CD4-positive, alpha-beta T cell (primary cell): ENCODE measurements at regions not wholly inside any gene's neighbourhood (a gene's known extent, or its start where the extent isn't known, plus 50 kb on each side); places are given as distances from the start of the nearest gene placed in this dataset.
A peak's percentile ranks its signal among the peaks of the same experiment; 100 is the strongest.

Source experiments
- ATAC-seq: fragments of 200-7000 bp; cut with Tn5 transposase; one replicate; pipeline ENCODE4 v1.10.0; 2022; ENCODE audit warnings: mild to moderate bottlenecking; ENCODE audit not compliant: poor library complexity
- CTCF ChIA-PET: fragments of 350-600 bp; sonication (Branson Sonifier 250); formaldehyde crosslinking; loops from one replicate; lab custom pipeline; 2021; ENCODE audit warnings: antibody characterized with exemption, inconsistent platforms; lab: Charles Lee
- POLR2A ChIA-PET: fragments of 350-600 bp; sonication (Branson Sonifier 250); formaldehyde crosslinking; loops from one replicate; lab custom pipeline; 2021; ENCODE audit warnings: antibody characterized with exemption, inconsistent platforms; lab: Charles Lee
- DNase-seq, 14 experiments: peaks; one replicate each; pipeline ENCODE4 v3.0.0-alpha.2; 2013 to 2020; ENCODE audit warnings: mixed read lengths in 2 of 14
- H3K27ac ChIP-seq, 2 donors: one replicate each; pipeline versions ENCODE4 v1.5.1 to v1.7.0; 2013; ENCODE audit warnings: low read length in 2 of 2, low read depth in 1 of 2, mild to moderate bottlenecking in 1 of 2
- H3K27me3 ChIP-seq, 2 experiments: 1 replicate in 1 of 2; 2 replicates in 1 of 2; pipeline versions ENCODE4 v1.6.1 to v1.7.0; 2013; ENCODE audit warnings: low read length in 2 of 2, control low read depth in 1 of 2, mild to moderate bottlenecking in 1 of 2, moderate library complexity in 1 of 2; ENCODE audit not compliant: insufficient read depth in 2 of 2, control insufficient read depth in 1 of 2
- H3K36me3 ChIP-seq: one replicate; pipeline ENCODE4 v1.6.1; 2013; ENCODE audit warnings: low read length, control low read depth; ENCODE audit not compliant: insufficient read depth
- H3K4me1 ChIP-seq: one replicate; pipeline ENCODE4 v1.6.1; 2013; ENCODE audit warnings: low read length, control low read depth; ENCODE audit not compliant: insufficient read depth
- H3K4me3 ChIP-seq: one replicate; pipeline ENCODE4 v1.5.1; 2013; ENCODE audit warnings: mild to moderate bottlenecking, low read length, moderate library complexity
- H3K9me3 ChIP-seq, 2 experiments: 1 replicate in 1 of 2; 2 replicates in 1 of 2; pipeline versions ENCODE4 v1.6.1 to v1.7.0; 2013; ENCODE audit warnings: low read length in 2 of 2, mild to moderate bottlenecking in 2 of 2, control low read depth in 1 of 2, moderate library complexity in 1 of 2; ENCODE audit not compliant: control insufficient read depth in 1 of 2, insufficient read depth in 1 of 2
- H3K27ac Mint-ChIP-seq: one replicate; pipeline ENCODE4 v1.8.0; 2020; ENCODE audit warnings: mixed read lengths
- H3K27me3 Mint-ChIP-seq: one replicate; pipeline ENCODE4 v1.8.0; 2021; ENCODE audit warnings: mixed read lengths
- H3K36me3 Mint-ChIP-seq: one replicate; pipeline ENCODE4 v1.8.0; 2021; ENCODE audit warnings: low read depth, mixed read lengths
- H3K4me1 Mint-ChIP-seq: one replicate; pipeline ENCODE4 v1.8.0; 2021; ENCODE audit warnings: low read depth, mixed read lengths
- H3K4me3 Mint-ChIP-seq: one replicate; pipeline ENCODE4 v1.8.0; 2020; ENCODE audit warnings: mild to moderate bottlenecking, mixed read lengths
- H3K9me3 Mint-ChIP-seq: one replicate; pipeline ENCODE4 v1.8.0; 2020; ENCODE audit warnings: mixed read lengths
- CTCF ChIP-seq: fragments of 200-600 bp; IDR thresholded peaks from one replicate; pipeline ENCODE4 v1.8.0; 2022; ENCODE audit warnings: antibody characterized with exemption, mild to moderate bottlenecking
- intact Hi-C, 2 experiments: fragments of 100-400 bp; cut with DNase I in 1 of 2; cut with micrococcal nuclease in 1 of 2; formaldehyde crosslinking; loops; one replicate each; pipeline versions ENCODE4 v1.15.1 to v1.9.0; 2023 to 2025; cut with DNase I, micrococcal nuclease

DNA sequence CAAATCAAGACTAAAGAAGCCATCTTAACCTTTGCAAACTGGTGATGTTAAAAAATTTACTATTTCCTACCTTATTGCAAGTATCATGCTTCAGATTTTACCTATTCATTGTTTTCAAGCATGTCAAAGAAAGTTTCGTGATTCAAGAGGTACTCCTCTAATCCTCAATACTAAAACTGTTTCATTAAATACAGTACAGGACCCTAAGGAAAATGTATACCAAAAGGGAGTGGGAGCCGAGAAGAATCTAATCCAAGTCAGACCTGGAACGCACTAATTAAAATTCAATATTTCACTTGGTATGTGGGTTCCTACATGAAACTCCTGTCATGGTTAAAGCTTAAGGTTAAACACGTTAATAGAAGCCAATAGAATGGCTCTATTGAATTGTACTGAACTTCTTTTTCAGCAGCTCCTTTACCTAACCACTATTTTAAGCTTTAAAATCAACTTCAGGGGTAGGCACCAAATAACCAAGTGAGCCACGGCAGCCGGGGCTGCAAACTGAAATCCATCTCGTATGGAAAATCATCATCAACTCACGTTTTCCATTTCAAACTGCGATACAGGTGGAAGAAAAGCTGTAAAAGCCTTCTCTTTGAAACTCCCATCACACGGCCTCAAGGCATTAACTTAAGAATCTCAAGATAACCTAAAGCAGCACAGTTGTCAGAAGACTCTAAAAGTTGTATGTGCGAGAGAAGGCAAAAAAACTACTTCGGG lies 188.8 kb downstream of the ZEB2 start:
- no peaks in the 10 kb centered on the region for H3K36me3 ChIP-seq
- POLR2A ChIA-PET, result interaction anchor here (0.8 to 2.5 kb wide), 2 partner anchors 10 to 147 kb away, joined by 3 to 22 read pairs; no protein-coding TSS in a partner anchor
- peak overlapping the region; percentile 87 for H3K27ac Mint-ChIP-seq
- DNase-seq, result peak in 2 of 14 experiments; percentile 8 to 27
- H3K27me3 Mint-ChIP-seq, result no peaks in the 10 kb centered on the region
- no peaks in the 10 kb centered on the region for H3K27me3 ChIP-seq
- CTCF ChIA-PET, result interaction anchor here (1.0 kb wide), 1 partner anchor 10 kb away, joined by 3 read pairs; no protein-coding TSS in a partner anchor
- peak overlapping the region; percentile 71 for H3K4me3 ChIP-seq
- H3K4me3 Mint-ChIP-seq, result peak overlapping the region; percentile 95
- peaks cover 13% of the 10 kb centered on the region for H3K36me3 Mint-ChIP-seq
- H3K4me1 Mint-ChIP-seq, result peaks cover 22% of the 10 kb centered on the region
- H3K9me3 Mint-ChIP-seq, result no peaks in the 10 kb centered on the region
- H3K9me3 ChIP-seq, result no peaks in the 10 kb centered on the region
- no peak for ATAC-seq
- TF ChIP-seq CTCF, result no peak
- H3K4me1 ChIP-seq, result peaks cover 9% of the 10 kb centered on the region
- intact Hi-C loops, result loop anchor here (5.0 to 10.0 kb wide), 2 partner anchors 149 to 184 kb away; no protein-coding TSS in a partner anchor
- no peak overlapping the region for H3K27ac ChIP-seq

- H3K27ac ChIP-seq, result no peak overlapping the region
Observed at GRCh38 chr2:144329472-144329871, 190.4 kb downstream of the ZEB2 start.

DNA sequence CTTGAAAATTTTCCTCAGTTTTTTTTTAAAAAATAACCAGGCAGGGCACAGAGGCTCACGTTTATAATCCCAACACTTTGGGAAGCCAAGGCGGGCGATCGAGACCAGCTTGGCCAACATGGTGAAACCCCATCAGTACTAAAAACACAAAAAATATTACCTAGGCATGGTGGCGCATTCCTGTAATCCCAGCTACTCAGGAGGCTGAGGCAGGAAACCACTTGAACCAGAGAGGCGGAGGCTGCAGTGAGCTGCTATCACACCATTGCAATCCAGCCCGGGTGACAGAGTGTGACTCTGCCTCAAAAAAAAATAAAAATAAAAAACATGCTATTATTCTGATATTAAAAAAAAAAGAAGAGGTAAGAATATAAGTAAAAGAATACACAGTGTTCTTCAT lies 191.0 kb downstream of the ZEB2 start:
- Mint-ChIP-seq H3K4me3 (no peak overlapping the region), H3K4me1 (peaks cover 41% of the 10 kb centered on the region), H3K27ac (no peak overlapping the region), H3K36me3 (peaks cover 13% of the 10 kb centered on the region), H3K27me3 (no peaks in the 10 kb centered on the region), H3K9me3 (no peaks in the 10 kb centered on the region)
- H3K27ac ChIP-seq, result no peak overlapping the region
- ATAC-seq (no peak), DNase-seq (peak in 3 of 14 experiments; percentile 12 to 62 (median 21))
- CTCF ChIA-PET, result no interaction called here
- H3K4me1 ChIP-seq, result peaks cover 14% of the 10 kb centered on the region
- H3K9me3 ChIP-seq, result no peaks in the 10 kb centered on the region
- TF ChIP-seq CTCF, result no peak
- H3K36me3 ChIP-seq, result no peaks in the 10 kb centered on the region
- no peak overlapping the region for H3K4me3 ChIP-seq
- H3K27me3 ChIP-seq, result no peaks in the 10 kb centered on the region
- POLR2A ChIA-PET, result no interaction called here
- intact Hi-C loops, result no loop called here

More at GRCh38 chr2:144329472-144329871, 190.4 kb downstream of the ZEB2 start:
- CTCF ChIA-PET, result no interaction called here
- Histone ChIP-seq H3K27me3 (no peaks in the 10 kb centered on the region), H3K4me1 (peaks cover 13% of the 10 kb centered on the region), H3K36me3 (no peaks in the 10 kb centered on the region), H3K4me3 (no peak overlapping the region), H3K9me3 (no peaks in the 10 kb centered on the region)
- Mint-ChIP-seq H3K9me3 (no peaks in the 10 kb centered on the region), H3K4me1 (peaks cover 36% of the 10 kb centered on the region), H3K4me3 (peak overlapping the region; percentile 23), H3K27ac (no peak overlapping the region), H3K27me3 (no peaks in the 10 kb centered on the region), H3K36me3 (peaks cover 13% of the 10 kb centered on the region)
- no peak for ATAC-seq
- intact Hi-C loops, result no loop called here
- TF ChIP-seq CTCF, result no peak
- POLR2A ChIA-PET, result no interaction called here
- no peak for DNase-seq
